ENCODE measurements at regions not wholly inside any gene's neighbourhood (a gene's known extent, or its start where the extent isn't known, plus 50 kb on each side); places are given as distances from the start of the nearest gene placed in this dataset.
"Not testable (repeated sequence)": the region's sequence is repeated elsewhere in the genome, so short reads cannot be mapped to it uniquely, and the experiment has no call there.

- no peaks in the 10 kb centered on the region for H3K27me3 ChIP-seq (ENCODE audit: control insufficient read depth in 2 of 2, insufficient read depth in 2 of 2, low read length in 2 of 2)
- no peaks in the 10 kb centered on the region for H3K4me1 ChIP-seq (ENCODE audit: control insufficient read depth in 2 of 2, insufficient read depth in 2 of 2, low read length in 2 of 2)
- H3K36me3 ChIP-seq (ENCODE audit: control insufficient read depth in 2 of 2, insufficient read depth in 2 of 2, low read length in 2 of 2) = no peaks in the 10 kb centered on the region
- H3K9me3 ChIP-seq (ENCODE audit: control insufficient read depth in 2 of 2, low read length in 2 of 2) = no peaks in the 10 kb centered on the region
- H3K4me3 ChIP-seq (ENCODE audit: low read length in 2 of 2) = no peak overlapping the region
- H3K9ac ChIP-seq (ENCODE audit: low read depth in 1 of 2, low read length in 2 of 2) = no peak overlapping the region
- H3K27ac ChIP-seq (ENCODE audit: low read depth in 2 of 2, low read length in 2 of 2) = no peak overlapping the region
Observed at GRCh38 chr4:97027728-97028410, 1115.4 kb downstream of the STPG2 start.

- Histone ChIP-seq H3K27ac (ENCODE audit: low read depth in 2 of 2, low read length in 2 of 2) (no peak overlapping the region), H3K4me1 (ENCODE audit: control insufficient read depth in 2 of 2, insufficient read depth in 2 of 2, low read length in 2 of 2) (no peaks in the 10 kb centered on the region), H3K27me3 (ENCODE audit: control insufficient read depth in 2 of 2, insufficient read depth in 2 of 2, low read length in 2 of 2) (no peaks in the 10 kb centered on the region), H3K4me3 (ENCODE audit: low read length in 2 of 2) (no peak overlapping the region), H3K36me3 (ENCODE audit: control insufficient read depth in 2 of 2, insufficient read depth in 2 of 2, low read length in 2 of 2) (no peaks in the 10 kb centered on the region), H3K9ac (ENCODE audit: low read depth in 1 of 2, low read length in 2 of 2) (no peak overlapping the region), H3K9me3 (ENCODE audit: control insufficient read depth in 2 of 2, low read length in 2 of 2) (no peaks in the 10 kb centered on the region)
Observed at GRCh38 chr4:97028785-97029184, 1114.5 kb downstream of the STPG2 start.

GRCh38 chr4:97037411-97038145, 1105.7 kb downstream of the STPG2 start:
- H3K36me3 ChIP-seq (ENCODE audit: control insufficient read depth in 2 of 2, insufficient read depth in 2 of 2, low read length in 2 of 2); H3K27me3 ChIP-seq (ENCODE audit: control insufficient read depth in 2 of 2, insufficient read depth in 2 of 2, low read length in 2 of 2); H3K27ac ChIP-seq (ENCODE audit: low read depth in 2 of 2, low read length in 2 of 2); H3K4me1 ChIP-seq (ENCODE audit: control insufficient read depth in 2 of 2, insufficient read depth in 2 of 2, low read length in 2 of 2); H3K9ac ChIP-seq (ENCODE audit: low read depth in 1 of 2, low read length in 2 of 2); H3K9me3 ChIP-seq (ENCODE audit: control insufficient read depth in 2 of 2, low read length in 2 of 2); H3K4me3 ChIP-seq (ENCODE audit: low read length in 2 of 2): not testable (repeated sequence)

GRCh38 chr4:97038146-97038516, 1105.1 kb downstream of the STPG2 start:
- no peak overlapping the region for H3K4me3 ChIP-seq (ENCODE audit: low read length in 2 of 2)
- no peaks in the 10 kb centered on the region for H3K36me3 ChIP-seq (ENCODE audit: control insufficient read depth in 2 of 2, insufficient read depth in 2 of 2, low read length in 2 of 2)
- H3K9me3 ChIP-seq (ENCODE audit: control insufficient read depth in 2 of 2, low read length in 2 of 2) = no peaks in the 10 kb centered on the region
- no peak overlapping the region for H3K9ac ChIP-seq (ENCODE audit: low read depth in 1 of 2, low read length in 2 of 2)
- no peak overlapping the region for H3K27ac ChIP-seq (ENCODE audit: low read depth in 2 of 2, low read length in 2 of 2)
- H3K4me1 ChIP-seq (ENCODE audit: control insufficient read depth in 2 of 2, insufficient read depth in 2 of 2, low read length in 2 of 2) = no peaks in the 10 kb centered on the region
- H3K27me3 ChIP-seq (ENCODE audit: control insufficient read depth in 2 of 2, insufficient read depth in 2 of 2, low read length in 2 of 2) = no peaks in the 10 kb centered on the region

- no peak overlapping the region for H3K4me3 ChIP-seq (ENCODE audit: low read length in 2 of 2)
- H3K9me3 ChIP-seq (ENCODE audit: control insufficient read depth in 2 of 2, low read length in 2 of 2) = no peaks in the 10 kb centered on the region
- H3K9ac ChIP-seq (ENCODE audit: low read depth in 1 of 2, low read length in 2 of 2) = no peak overlapping the region
- H3K27ac ChIP-seq (ENCODE audit: low read depth in 2 of 2, low read length in 2 of 2) = no peak overlapping the region
- no peaks in the 10 kb centered on the region for H3K36me3 ChIP-seq (ENCODE audit: control insufficient read depth in 2 of 2, insufficient read depth in 2 of 2, low read length in 2 of 2)
- no peaks in the 10 kb centered on the region for H3K4me1 ChIP-seq (ENCODE audit: control insufficient read depth in 2 of 2, insufficient read depth in 2 of 2, low read length in 2 of 2)
- H3K27me3 ChIP-seq (ENCODE audit: control insufficient read depth in 2 of 2, insufficient read depth in 2 of 2, low read length in 2 of 2) = no peaks in the 10 kb centered on the region
Observed at GRCh38 chr4:97072666-97073065, 1070.6 kb downstream of the STPG2 start.

- Histone ChIP-seq H3K9ac (ENCODE audit: low read depth in 1 of 2, low read length in 2 of 2) (no peak overlapping the region), H3K9me3 (ENCODE audit: control insufficient read depth in 2 of 2, low read length in 2 of 2) (no peaks in the 10 kb centered on the region), H3K27me3 (ENCODE audit: control insufficient read depth in 2 of 2, insufficient read depth in 2 of 2, low read length in 2 of 2) (no peaks in the 10 kb centered on the region), H3K4me1 (ENCODE audit: control insufficient read depth in 2 of 2, insufficient read depth in 2 of 2, low read length in 2 of 2) (no peaks in the 10 kb centered on the region), H3K27ac (ENCODE audit: low read depth in 2 of 2, low read length in 2 of 2) (no peak overlapping the region), H3K4me3 (ENCODE audit: low read length in 2 of 2) (no peak overlapping the region), H3K36me3 (ENCODE audit: control insufficient read depth in 2 of 2, insufficient read depth in 2 of 2, low read length in 2 of 2) (no peaks in the 10 kb centered on the region)
Observed at GRCh38 chr4:97073194-97073593, 1070.1 kb downstream of the STPG2 start.

- H3K4me3 ChIP-seq (ENCODE audit: low read length in 2 of 2) = no peak overlapping the region
- H3K9me3 ChIP-seq (ENCODE audit: control insufficient read depth in 2 of 2, low read length in 2 of 2) = no peaks in the 10 kb centered on the region
- H3K27me3 ChIP-seq (ENCODE audit: control insufficient read depth in 2 of 2, insufficient read depth in 2 of 2, low read length in 2 of 2) = no peaks in the 10 kb centered on the region
- H3K9ac ChIP-seq (ENCODE audit: low read depth in 1 of 2, low read length in 2 of 2) = no peak overlapping the region
- no peaks in the 10 kb centered on the region for H3K36me3 ChIP-seq (ENCODE audit: control insufficient read depth in 2 of 2, insufficient read depth in 2 of 2, low read length in 2 of 2)
- H3K4me1 ChIP-seq (ENCODE audit: control insufficient read depth in 2 of 2, insufficient read depth in 2 of 2, low read length in 2 of 2) = no peaks in the 10 kb centered on the region
- H3K27ac ChIP-seq (ENCODE audit: low read depth in 2 of 2, low read length in 2 of 2) = no peak overlapping the region
Observed at GRCh38 chr4:97074531-97074930, 1068.7 kb downstream of the STPG2 start.

- Histone ChIP-seq H3K9me3 (ENCODE audit: control insufficient read depth in 2 of 2, low read length in 2 of 2) (no peaks in the 10 kb centered on the region), H3K9ac (ENCODE audit: low read depth in 1 of 2, low read length in 2 of 2) (no peak overlapping the region), H3K36me3 (ENCODE audit: control insufficient read depth in 2 of 2, insufficient read depth in 2 of 2, low read length in 2 of 2) (no peaks in the 10 kb centered on the region), H3K4me1 (ENCODE audit: control insufficient read depth in 2 of 2, insufficient read depth in 2 of 2, low read length in 2 of 2) (no peaks in the 10 kb centered on the region), H3K27me3 (ENCODE audit: control insufficient read depth in 2 of 2, insufficient read depth in 2 of 2, low read length in 2 of 2) (no peaks in the 10 kb centered on the region), H3K4me3 (ENCODE audit: low read length in 2 of 2) (no peak overlapping the region), H3K27ac (ENCODE audit: low read depth in 2 of 2, low read length in 2 of 2) (no peak overlapping the region)
Observed at GRCh38 chr4:97081951-97082350, 1061.3 kb downstream of the STPG2 start.

GRCh38 chr4:97097036-97097435, 1046.2 kb downstream of the STPG2 start:
- not testable (repeated sequence) for H3K36me3 ChIP-seq (ENCODE audit: control insufficient read depth in 2 of 2, insufficient read depth in 2 of 2, low read length in 2 of 2); H3K9me3 ChIP-seq (ENCODE audit: control insufficient read depth in 2 of 2, low read length in 2 of 2); H3K4me1 ChIP-seq (ENCODE audit: control insufficient read depth in 2 of 2, insufficient read depth in 2 of 2, low read length in 2 of 2); H3K9ac ChIP-seq (ENCODE audit: low read depth in 1 of 2, low read length in 2 of 2); H3K27me3 ChIP-seq (ENCODE audit: control insufficient read depth in 2 of 2, insufficient read depth in 2 of 2, low read length in 2 of 2); H3K4me3 ChIP-seq (ENCODE audit: low read length in 2 of 2); H3K27ac ChIP-seq (ENCODE audit: low read depth in 2 of 2, low read length in 2 of 2)

- H3K27ac ChIP-seq (ENCODE audit: low read depth in 2 of 2, low read length in 2 of 2); H3K9me3 ChIP-seq (ENCODE audit: control insufficient read depth in 2 of 2, low read length in 2 of 2); H3K4me3 ChIP-seq (ENCODE audit: low read length in 2 of 2): not testable (repeated sequence)
Observed at GRCh38 chr4:97101171-97101570, 1042.1 kb downstream of the STPG2 start.

More at GRCh38 chr4:97101171-97101570, 1042.1 kb downstream of the STPG2 start:
- not testable (repeated sequence) for H3K27me3 ChIP-seq (ENCODE audit: control insufficient read depth in 2 of 2, insufficient read depth in 2 of 2, low read length in 2 of 2); H3K36me3 ChIP-seq (ENCODE audit: control insufficient read depth in 2 of 2, insufficient read depth in 2 of 2, low read length in 2 of 2); H3K4me1 ChIP-seq (ENCODE audit: control insufficient read depth in 2 of 2, insufficient read depth in 2 of 2, low read length in 2 of 2); H3K9ac ChIP-seq (ENCODE audit: low read depth in 1 of 2, low read length in 2 of 2)
